Keratinocyte (primary cell): ENCODE measurements at regions not wholly inside any gene's neighbourhood (a gene's known extent, or its start where the extent isn't known, plus 50 kb on each side); places are given as distances from the start of the nearest gene placed in this dataset.

Experiments
- DNase-seq: peaks from one replicate; pipeline ENCODE4 v3.0.0-alpha.2; 2011; ENCODE audit warnings: low read depth, missing footprints, low spot score
- FAIRE-seq: peaks from 2 replicates; lab custom pipeline; 2011; peaks lifted over from hg19 to GRCh38; lab: Jason Lieb, UNC
- H2AFZ ChIP-seq: 2 replicates; pipeline ENCODE4 v1.6.0; 2012; ENCODE audit warnings: low read length, control low read depth, inconsistent platforms; ENCODE audit not compliant: control insufficient read depth
- H3K27ac ChIP-seq: 2 replicates; pipeline ENCODE4 v1.5.1; 2011; ENCODE audit warnings: low read length; ENCODE audit not compliant: control insufficient read depth, insufficient read depth
- H3K27me3 ChIP-seq: 3 replicates; pipeline ENCODE4 v1.6.0; 2011; ENCODE audit warnings: low read length; ENCODE audit not compliant: control insufficient read depth, insufficient read depth; ENCODE audit errors: extremely low read depth
- H3K36me3 ChIP-seq, 2 experiments: 2 replicates in 1 of 2; 3 replicates in 1 of 2; pipeline ENCODE4 v1.5.1; 2011; ENCODE audit warnings: low read length in 2 of 2, mild to moderate bottlenecking in 1 of 2; ENCODE audit not compliant: control insufficient read depth in 2 of 2, insufficient read depth in 2 of 2; ENCODE audit errors: extremely low read depth in 1 of 2
- H3K4me1 ChIP-seq: 3 replicates; pipeline ENCODE4 v1.5.1; 2011; ENCODE audit warnings: low read length; ENCODE audit not compliant: control insufficient read depth, insufficient read depth; ENCODE audit errors: extremely low read depth
- H3K4me2 ChIP-seq: 3 replicates; pipeline ENCODE4 v1.6.0; 2011; ENCODE audit warnings: low read depth, low read length; ENCODE audit not compliant: control insufficient read depth, insufficient read depth; ENCODE audit errors: extremely low read depth
- H3K4me3 ChIP-seq, 3 experiments: fragments of 200-600 bp in 1 of 3; sonication (generic) in 1 of 3; 2 replicates in 2 of 3; 3 replicates in 1 of 3; pipeline ENCODE4 v1.5.1; 2011 to 2016; ENCODE audit warnings: low read length in 3 of 3, mild to moderate bottlenecking in 3 of 3, control low read depth in 2 of 3, inconsistent platforms in 1 of 3, low read depth in 1 of 3, mixed read lengths in 1 of 3, mixed run types in 1 of 3, moderate library complexity in 1 of 3; ENCODE audit not compliant: control insufficient read depth in 2 of 3, insufficient read depth in 2 of 3; ENCODE audit errors: extremely low read depth in 1 of 3
- H3K79me2 ChIP-seq: 2 replicates; pipeline ENCODE4 v1.6.0; 2012; ENCODE audit warnings: low read length; ENCODE audit not compliant: control insufficient read depth, insufficient read depth
- H3K9ac ChIP-seq: 3 replicates; pipeline ENCODE4 v1.6.0; 2011; ENCODE audit warnings: low read length; ENCODE audit not compliant: control insufficient read depth, insufficient read depth; ENCODE audit errors: extremely low read depth
- H3K9me1 ChIP-seq: 3 replicates; pipeline ENCODE4 v1.6.0; 2011; ENCODE audit warnings: low read length; ENCODE audit not compliant: control insufficient read depth, insufficient read depth; ENCODE audit errors: extremely low read depth
- H3K9me3 ChIP-seq: 2 replicates; pipeline ENCODE4 v1.5.1; 2012; ENCODE audit warnings: low read depth, low read length; ENCODE audit not compliant: control insufficient read depth
- H4K20me1 ChIP-seq: 3 replicates; pipeline ENCODE4 v1.6.0; 2011; ENCODE audit warnings: low read length; ENCODE audit not compliant: control insufficient read depth, insufficient read depth; ENCODE audit errors: extremely low read depth
- EZH2 ChIP-seq: IDR thresholded peaks from one replicate; pipeline ENCODE4 v1.6.1; 2012; ENCODE audit warnings: inconsistent platforms, mild to moderate bottlenecking, low read length, moderate library complexity
- dilution Hi-C: fragments of 300-500 bp; cut with MboI; formaldehyde crosslinking; loops from one replicate; pipeline ENCODE4 v1.7.0; 2020; ENCODE audit warnings: low sequenced_read_pairs; ENCODE audit not compliant: extremely low pct_ligation_motif_present
- TF ChIP-seq, protein P1 (sequence below), 3 experiments: IDR thresholded peaks in 1 of 3; conservative IDR thresholded peaks in 1 of 3; optimal IDR thresholded peaks in 1 of 3; 2 replicates in 2 of 3; 3 replicates in 1 of 3; pipeline versions ENCODE3 to v1.5.1; 2011; ENCODE audit warnings: low read length in 3 of 3, mild to moderate bottlenecking in 3 of 3, moderate library complexity in 2 of 3, control low read depth in 1 of 3, inconsistent platforms in 1 of 3; ENCODE audit not compliant: insufficient read depth in 2 of 3; ENCODE audit errors: extremely low read depth in 1 of 3

DNA sequence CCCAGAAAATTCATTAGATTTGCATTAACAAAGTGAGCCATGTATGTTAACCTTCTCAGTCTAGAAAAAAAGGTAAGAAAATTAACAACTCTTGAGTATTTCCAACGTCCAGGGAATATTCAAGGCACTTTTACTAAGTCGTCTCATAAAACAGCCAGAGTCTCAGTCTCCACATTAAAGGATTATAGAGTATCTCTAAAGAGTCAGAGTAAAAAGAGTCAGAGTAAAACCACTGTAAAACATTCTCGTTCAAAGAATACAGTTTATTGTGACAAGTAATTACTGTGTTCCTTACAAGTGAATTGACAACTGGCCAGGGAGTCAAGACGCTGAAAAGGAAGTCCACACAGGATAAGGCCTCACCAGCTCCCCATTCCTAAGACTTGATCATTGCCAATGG lies 97.2 kb upstream of the ISL1 start:
- H4K20me1 ChIP-seq: no peaks in the 10 kb centered on the region
- H3K9ac ChIP-seq: no peak overlapping the region
- H3K27me3 ChIP-seq: no peaks in the 10 kb centered on the region
- H3K9me1 ChIP-seq: no peaks in the 10 kb centered on the region
- H3K36me3 ChIP-seq: no peaks in the 10 kb centered on the region
- no peak overlapping the region for H3K27ac ChIP-seq
- no peak overlapping the region for H2AFZ ChIP-seq
- DNase-seq (no peak), FAIRE-seq (no peak)
- H3K4me1 ChIP-seq: no peaks in the 10 kb centered on the region
- no peak overlapping the region for H3K4me3 ChIP-seq
- no peaks in the 10 kb centered on the region for H3K9me3 ChIP-seq
- H3K79me2 ChIP-seq: no peaks in the 10 kb centered on the region
- no peak overlapping the region for H3K4me2 ChIP-seq
- no peak for TF ChIP-seq EZH2
- TF ChIP-seq, protein P1, sequence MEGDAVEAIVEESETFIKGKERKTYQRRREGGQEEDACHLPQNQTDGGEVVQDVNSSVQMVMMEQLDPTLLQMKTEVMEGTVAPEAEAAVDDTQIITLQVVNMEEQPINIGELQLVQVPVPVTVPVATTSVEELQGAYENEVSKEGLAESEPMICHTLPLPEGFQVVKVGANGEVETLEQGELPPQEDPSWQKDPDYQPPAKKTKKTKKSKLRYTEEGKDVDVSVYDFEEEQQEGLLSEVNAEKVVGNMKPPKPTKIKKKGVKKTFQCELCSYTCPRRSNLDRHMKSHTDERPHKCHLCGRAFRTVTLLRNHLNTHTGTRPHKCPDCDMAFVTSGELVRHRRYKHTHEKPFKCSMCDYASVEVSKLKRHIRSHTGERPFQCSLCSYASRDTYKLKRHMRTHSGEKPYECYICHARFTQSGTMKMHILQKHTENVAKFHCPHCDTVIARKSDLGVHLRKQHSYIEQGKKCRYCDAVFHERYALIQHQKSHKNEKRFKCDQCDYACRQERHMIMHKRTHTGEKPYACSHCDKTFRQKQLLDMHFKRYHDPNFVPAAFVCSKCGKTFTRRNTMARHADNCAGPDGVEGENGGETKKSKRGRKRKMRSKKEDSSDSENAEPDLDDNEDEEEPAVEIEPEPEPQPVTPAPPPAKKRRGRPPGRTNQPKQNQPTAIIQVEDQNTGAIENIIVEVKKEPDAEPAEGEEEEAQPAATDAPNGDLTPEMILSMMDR (optimal IDR thresholded peaks at IDR 0.05 in 1 of 3, IDR thresholded peaks at IDR 0.05 in 1 of 3, conservative IDR thresholded peaks at IDR 0.05 in 1 of 3; ENCODE audit: extremely low read depth in 1 of 3, insufficient read depth in 2 of 3, low read length in 3 of 3): no peak
- dilution Hi-C loops: no loop called here

DNA sequence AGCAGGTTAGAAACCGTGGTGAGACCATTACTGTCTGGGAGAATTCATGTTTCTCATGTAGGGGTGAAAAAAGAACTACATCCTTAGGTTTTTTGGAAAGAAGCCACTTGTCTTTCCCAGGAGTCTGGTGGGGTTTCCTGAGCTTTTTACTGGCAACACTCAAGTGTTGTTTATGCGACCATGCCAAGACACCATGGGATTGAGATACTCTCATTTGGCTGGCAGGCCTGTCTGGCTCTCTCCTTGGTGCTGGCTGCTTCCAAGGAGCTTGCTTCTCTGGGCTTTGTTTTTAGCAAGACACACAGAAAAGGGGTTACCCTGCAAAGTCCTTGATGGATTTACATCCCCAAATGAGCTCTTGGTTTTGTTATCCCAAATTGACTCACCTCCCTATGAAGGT lies 80.9 kb upstream of the ISL1 start:
- Histone ChIP-seq H4K20me1 (no peaks in the 10 kb centered on the region), H3K4me3 (no peak overlapping the region), H3K27ac (no peak overlapping the region), H3K9me1 (no peaks in the 10 kb centered on the region), H2AFZ (no peak overlapping the region), H3K4me1 (no peaks in the 10 kb centered on the region), H3K27me3 (no peaks in the 10 kb centered on the region), H3K4me2 (no peak overlapping the region), H3K9ac (no peak overlapping the region), H3K36me3 (no peaks in the 10 kb centered on the region), H3K79me2 (no peaks in the 10 kb centered on the region), H3K9me3 (no peaks in the 10 kb centered on the region)
- DNase-seq (no peak), FAIRE-seq (no peak)
- TF ChIP-seq EZH2: no peak
- TF ChIP-seq, protein P1 (optimal IDR thresholded peaks at IDR 0.05 in 1 of 3, IDR thresholded peaks at IDR 0.05 in 1 of 3, conservative IDR thresholded peaks at IDR 0.05 in 1 of 3; ENCODE audit: extremely low read depth in 1 of 3, insufficient read depth in 2 of 3, low read length in 3 of 3): no peak
- dilution Hi-C loops: no loop called here
